ENCODE measurements at regions not wholly inside any gene's neighbourhood (a gene's known extent, or its start where the extent isn't known, plus 50 kb on each side); places are given as distances from the start of the nearest gene placed in this dataset.
"Not testable (repeated sequence)": the region's sequence is repeated elsewhere in the genome, so short reads cannot be mapped to it uniquely, and the experiment has no call there.

- DNase-seq (ENCODE audit: low read depth): no peak
Observed at GRCh38 chr2:128414946-128415778, 96.5 kb upstream of the HS6ST1 start.

GRCh38 chr2:128415779-128416061 is 97.1 kb upstream of the HS6ST1 start:
- no peak for DNase-seq (ENCODE audit: low read depth)

- DNase-seq (ENCODE audit: low read depth): no peak
Observed at GRCh38 chr2:128416109-128416785, 97.6 kb upstream of the HS6ST1 start.

- DNase-seq (ENCODE audit: low read depth): no peak
Observed at GRCh38 chr2:128416806-128417205, 98.1 kb upstream of the HS6ST1 start.

- DNase-seq (ENCODE audit: low read depth): not testable (repeated sequence)
Observed at GRCh38 chr2:128417264-128417663, 98.6 kb upstream of the HS6ST1 start.

GRCh38 chr2:128420131-128420530 is 101.5 kb upstream of the HS6ST1 start:
- DNase-seq (ENCODE audit: low read depth): no peak

GRCh38 chr2:128420776-128421175 is 102.1 kb upstream of the HS6ST1 start:
- DNase-seq (ENCODE audit: low read depth): no peak

- no peak for DNase-seq (ENCODE audit: low read depth)
Observed at GRCh38 chr2:128421286-128421685, 102.6 kb upstream of the HS6ST1 start.

GRCh38 chr2:128421861-128422311 is 103.2 kb upstream of the HS6ST1 start:
- no peak for DNase-seq (ENCODE audit: low read depth)

GRCh38 chr2:128422571-128422970 is 103.9 kb upstream of the HS6ST1 start:
- DNase-seq (ENCODE audit: low read depth): peak; percentile 77

GRCh38 chr2:128423788-128424165 is 105.1 kb upstream of the HS6ST1 start:
- DNase-seq (ENCODE audit: low read depth): no peak

GRCh38 chr2:128424406-128425171 is 105.9 kb upstream of the HS6ST1 start:
- DNase-seq (ENCODE audit: low read depth): no peak

- no peak for DNase-seq (ENCODE audit: low read depth)
Observed at GRCh38 chr2:128425216-128425615, 106.5 kb upstream of the HS6ST1 start.

- peak; percentile 30 for DNase-seq (ENCODE audit: low read depth)
Observed at GRCh38 chr2:128425731-128426620, 107.3 kb upstream of the HS6ST1 start.

- DNase-seq (ENCODE audit: low read depth): no peak
Observed at GRCh38 chr2:128427413-128427755, 108.7 kb upstream of the HS6ST1 start.

- DNase-seq (ENCODE audit: low read depth): no peak
Observed at GRCh38 chr2:128428415-128428814, 109.7 kb upstream of the HS6ST1 start.

GRCh38 chr2:128432423-128432822 is 113.8 kb upstream of the HS6ST1 start:
- no peak for DNase-seq (ENCODE audit: low read depth)

GRCh38 chr2:128433911-128434550 is 115.4 kb upstream of the HS6ST1 start:
- no peak for DNase-seq (ENCODE audit: low read depth)

GRCh38 chr2:128435576-128436478 is 117.2 kb upstream of the HS6ST1 start:
- no peak for DNase-seq (ENCODE audit: low read depth)

Data from RPMI7951 (cell line).